Colonic mucosa (tissue), 4 donors: ENCODE measurements at regions not wholly inside any gene's neighbourhood (a gene's known extent, or its start where the extent isn't known, plus 50 kb on each side); places are given as distances from the start of the nearest gene placed in this dataset.

ENCODE experiments used
- DNase-seq: peaks from one replicate; pipeline ENCODE4 v3.0.0-alpha.2; 2020
- H3K27ac ChIP-seq: fragments of 200-600 bp; one replicate; pipeline ENCODE4 v1.8.0; 2021
- H3K27me3 ChIP-seq: fragments of 200-600 bp; one replicate; pipeline ENCODE4 v1.8.0; 2021
- H3K36me3 ChIP-seq: fragments of 200-600 bp; one replicate; pipeline ENCODE4 v1.8.0; 2021
- H3K4me1 ChIP-seq: fragments of 200-600 bp; one replicate; pipeline ENCODE4 v1.8.0; 2021; ENCODE audit warnings: mild to moderate bottlenecking
- H3K4me3 ChIP-seq: fragments of 200-600 bp; one replicate; pipeline ENCODE4 v1.8.0; 2021
- H3K9ac ChIP-seq, 2 donors: one replicate each; pipeline ENCODE4 v1.7.0; 2013; ENCODE audit warnings: control low read depth in 2 of 2, low read depth in 2 of 2, low read length in 2 of 2
- H3K9me3 ChIP-seq: fragments of 200-600 bp; one replicate; pipeline ENCODE4 v1.8.0; 2021
- CTCF ChIP-seq: fragments of 200-600 bp; IDR thresholded peaks from one replicate; pipeline ENCODE4 v1.8.0; 2022; ENCODE audit warnings: antibody characterized with exemption, mild to moderate bottlenecking
- intact Hi-C: fragments of 100-400 bp; cut with DNase I; formaldehyde crosslinking; loops from one replicate; pipeline ENCODE4 v1.14.1; 2022
- donor health status: healthy.
- donor health status: DM: no; HTN: no; CAD: no.
- donor health status: DM: no; HTN: no; CAD: no.

GRCh38 chr2:104635608-104636007, 218.3 kb upstream of the POU3F3 start:
- Histone ChIP-seq H3K9me3 (no peaks in the 10 kb centered on the region), H3K9ac (no peak overlapping the region), H3K27me3 (no peaks in the 10 kb centered on the region), H3K36me3 (no peaks in the 10 kb centered on the region), H3K4me3 (no peak overlapping the region), H3K4me1 (no peaks in the 10 kb centered on the region), H3K27ac (no peak overlapping the region)
- intact Hi-C loops: no loop called here
- no peak for DNase-seq
- no peak for TF ChIP-seq CTCF

- no peaks in the 10 kb centered on the region for H3K36me3 ChIP-seq
- H3K27ac ChIP-seq: no peak overlapping the region
- H3K4me3 ChIP-seq: no peak overlapping the region
- TF ChIP-seq CTCF: no peak
- no peaks in the 10 kb centered on the region for H3K27me3 ChIP-seq
- H3K9ac ChIP-seq: no peak overlapping the region
- intact Hi-C loops: no loop called here
- H3K4me1 ChIP-seq: no peaks in the 10 kb centered on the region
- no peak for DNase-seq
- no peaks in the 10 kb centered on the region for H3K9me3 ChIP-seq
Observed at GRCh38 chr2:104638190-104638858, 215.6 kb upstream of the POU3F3 start.

GRCh38 chr2:104638859-104639202, 215.1 kb upstream of the POU3F3 start:
- intact Hi-C loops: no loop called here

GRCh38 chr2:104641786-104642185, 212.1 kb upstream of the POU3F3 start:
- no peak overlapping the region for H3K4me3 ChIP-seq
- no peak overlapping the region for H3K9ac ChIP-seq

More at GRCh38 chr2:104638859-104639202, 215.1 kb upstream of the POU3F3 start:
- no peak for DNase-seq
- Histone ChIP-seq H3K27ac (no peak overlapping the region), H3K27me3 (no peaks in the 10 kb centered on the region), H3K9ac (no peak overlapping the region), H3K9me3 (no peaks in the 10 kb centered on the region), H3K36me3 (no peaks in the 10 kb centered on the region), H3K4me3 (no peak overlapping the region), H3K4me1 (no peaks in the 10 kb centered on the region)
- no peak for TF ChIP-seq CTCF

GRCh38 chr2:104648376-104648775, 205.5 kb upstream of the POU3F3 start:
- H3K9ac ChIP-seq: no peak overlapping the region
- no peak overlapping the region for H3K4me3 ChIP-seq
- intact Hi-C loops: no loop called here
- no peak overlapping the region for H3K27ac ChIP-seq
- H3K9me3 ChIP-seq: no peaks in the 10 kb centered on the region
- no peaks in the 10 kb centered on the region for H3K36me3 ChIP-seq
- H3K4me1 ChIP-seq: no peaks in the 10 kb centered on the region
- DNase-seq: no peak
- no peaks in the 10 kb centered on the region for H3K27me3 ChIP-seq
- no peak for TF ChIP-seq CTCF

More at GRCh38 chr2:104641786-104642185, 212.1 kb upstream of the POU3F3 start:
- no peaks in the 10 kb centered on the region for H3K9me3 ChIP-seq
- H3K4me1 ChIP-seq: no peaks in the 10 kb centered on the region
- no peak for TF ChIP-seq CTCF
- no peak for DNase-seq
- intact Hi-C loops: no loop called here
- no peaks in the 10 kb centered on the region for H3K36me3 ChIP-seq
- H3K27me3 ChIP-seq: no peaks in the 10 kb centered on the region
- no peak overlapping the region for H3K27ac ChIP-seq
